SK-N-SH treated with all-trans-retinoic acid at 6 μM for 48 hours (cell line): ENCODE measurements at regions not wholly inside any gene's neighbourhood (a gene's known extent, or its start where the extent isn't known, plus 50 kb on each side); places are given as distances from the start of the nearest gene placed in this dataset.

Experiments
- ATAC-seq: fragments of 200-7000 bp; cut with Tn5 transposase; 3 replicates; pipeline ENCODE4 v1.9.1; 2020; ENCODE audit warnings: mild to moderate bottlenecking, moderate library complexity
- ARNTL ChIP-seq: fragments of 450-650 bp; formaldehyde crosslinking; IDR thresholded peaks from 2 replicates; pipeline ENCODE4 v1.5.0; 2020; ENCODE audit warnings: low read depth, mild to moderate bottlenecking, moderate library complexity, borderline replicate concordance
- BACH2 ChIP-seq: fragments of 250-450 bp; sonication (Bioruptor Pico); IDR thresholded peaks from 2 replicates; pipeline ENCODE4 v1.9.0; 2021; ENCODE audit warnings: mild to moderate bottlenecking, borderline replicate concordance
- CREB5 ChIP-seq: fragments of 250-450 bp; sonication (Bioruptor Pico); IDR thresholded peaks from 2 replicates; pipeline ENCODE4 v1.5.1; 2020; ENCODE audit warnings: low read depth, mild to moderate bottlenecking, moderate library complexity
- CSDC2 ChIP-seq: fragments of 250-450 bp; sonication (Bioruptor Pico); IDR thresholded peaks from 2 replicates; pipeline ENCODE4 v1.5.0; 2020; ENCODE audit warnings: mild to moderate bottlenecking, moderate library complexity
- ESRRG ChIP-seq: fragments of 250-450 bp; sonication (Bioruptor Pico); IDR thresholded peaks from 2 replicates; pipeline ENCODE4 v1.6.1; 2021; ENCODE audit warnings: mild to moderate bottlenecking
- GLIS3 ChIP-seq: fragments of 250-450 bp; sonication (Bioruptor Pico); IDR thresholded peaks from 2 replicates; pipeline ENCODE4 v1.5.0; 2020; ENCODE audit warnings: mild to moderate bottlenecking, moderate library complexity
- ISL1 ChIP-seq: fragments of 250-450 bp; sonication (Bioruptor Pico); IDR thresholded peaks from 2 replicates; pipeline ENCODE4 v2.1.2; 2022; ENCODE audit warnings: mild to moderate bottlenecking, moderate library complexity
- OSR1 ChIP-seq: fragments of 250-450 bp; sonication (Bioruptor Pico); IDR thresholded peaks from 2 replicates; pipeline ENCODE4 v1.8.0; 2022; ENCODE audit warnings: moderate library complexity, mild to moderate bottlenecking, inconsistent platforms
- POU6F1 ChIP-seq: fragments of 250-450 bp; sonication (Bioruptor Pico); IDR thresholded peaks from 2 replicates; pipeline ENCODE4 v1.8.0; 2021; ENCODE audit warnings: low read depth, mild to moderate bottlenecking, moderate library complexity, borderline replicate concordance
- PPARA ChIP-seq: fragments of 250-450 bp; sonication (Bioruptor Pico); IDR thresholded peaks from 2 replicates; pipeline ENCODE4 v1.5.0; 2020; ENCODE audit warnings: mild to moderate bottlenecking, borderline replicate concordance
- RARB ChIP-seq: fragments of 250-450 bp; sonication (Bioruptor Pico); IDR thresholded peaks from 2 replicates; pipeline ENCODE4 v1.8.0; 2021; ENCODE audit warnings: mild to moderate bottlenecking, moderate library complexity
- SNAI2 ChIP-seq: fragments of 250-450 bp; sonication (Bioruptor Pico); IDR thresholded peaks from 2 replicates; pipeline ENCODE4 v1.5.0; 2020; ENCODE audit warnings: mild to moderate bottlenecking, moderate library complexity
- TCF4 ChIP-seq: fragments of 250-450 bp; sonication (Bioruptor Pico); IDR thresholded peaks from 2 replicates; pipeline ENCODE4 v1.8.0; 2021; ENCODE audit warnings: mild to moderate bottlenecking, moderate library complexity, borderline replicate concordance
- TOX ChIP-seq: fragments of 250-450 bp; sonication (Bioruptor Pico); IDR thresholded peaks from 2 replicates; pipeline ENCODE4 v1.8.0; 2021; ENCODE audit warnings: mild to moderate bottlenecking, moderate library complexity, borderline replicate concordance
- TSHZ2 ChIP-seq: fragments of 250-450 bp; sonication (Bioruptor Pico); IDR thresholded peaks from 2 replicates; pipeline ENCODE4 v1.5.0; 2020; ENCODE audit warnings: mild to moderate bottlenecking, moderate library complexity
- ZC3H10 ChIP-seq: fragments of 250-450 bp; sonication (Bioruptor Pico); IDR thresholded peaks from 2 replicates; pipeline ENCODE4 v1.5.1; 2021; ENCODE audit warnings: mild to moderate bottlenecking, moderate library complexity
- ZFP3 ChIP-seq: fragments of 250-450 bp; sonication (Bioruptor Pico); IDR thresholded peaks from 2 replicates; pipeline ENCODE4 v1.5.0; 2020; ENCODE audit warnings: mild to moderate bottlenecking, moderate library complexity
- ZFP30 ChIP-seq: fragments of 450-650 bp; formaldehyde crosslinking; IDR thresholded peaks from 2 replicates; pipeline ENCODE4 v1.5.0; 2022; ENCODE audit warnings: mild to moderate bottlenecking, moderate library complexity
- ZNF565 ChIP-seq: fragments of 450-650 bp; formaldehyde crosslinking; conservative IDR thresholded peaks from 2 replicates; pipeline ENCODE4 v1.5.0; 2020; ENCODE audit warnings: low read depth, mild to moderate bottlenecking, moderate library complexity
- ZNF8 ChIP-seq: fragments of 450-650 bp; formaldehyde crosslinking; IDR thresholded peaks from 2 replicates; pipeline ENCODE4 v1.5.0; 2020; ENCODE audit warnings: mild to moderate bottlenecking, moderate library complexity

GRCh38 chr17:71709271-71709890 is 411.4 kb upstream of the SOX9 start:
- ATAC-seq = no peak
- TF ChIP-seq OSR1 (CRISPR knock-in tag) = no peak
- no peak for TF ChIP-seq CREB5 (CRISPR knock-in tag)
- no peak for TF ChIP-seq PPARA
- TF ChIP-seq CSDC2 (CRISPR knock-in tag) = no peak
- TF ChIP-seq ZC3H10 (CRISPR knock-in tag) = no peak
- TF ChIP-seq ARNTL = no peak
- no peak for TF ChIP-seq ESRRG
- TF ChIP-seq ISL1 (CRISPR knock-in tag) = no peak
- no peak for TF ChIP-seq TSHZ2 (CRISPR knock-in tag)

GRCh38 chr17:71709946-71710345 is 410.9 kb upstream of the SOX9 start:
- ATAC-seq = no peak

GRCh38 chr17:71710816-71711215 is 410.0 kb upstream of the SOX9 start:
- no peak for TF ChIP-seq CSDC2 (CRISPR knock-in tag)
- no peak for ATAC-seq

More at GRCh38 chr17:71709946-71710345, 410.9 kb upstream of the SOX9 start:
- TF ChIP-seq TSHZ2 (CRISPR knock-in tag) (peak; percentile 52; the same call in 1 of the 2 replicates), TCF4 (CRISPR knock-in tag) (peak; percentile 86), ISL1 (CRISPR knock-in tag) (no peak)

- ATAC-seq = no peak
- no peak for TF ChIP-seq TSHZ2 (CRISPR knock-in tag)
- TF ChIP-seq RARB (CRISPR knock-in tag) = no peak
- no peak for TF ChIP-seq POU6F1
- no peak for TF ChIP-seq ARNTL
- no peak for TF ChIP-seq TOX (CRISPR knock-in tag)
- no peak for TF ChIP-seq ZNF565
- no peak for TF ChIP-seq SNAI2
- no peak for TF ChIP-seq ZC3H10 (CRISPR knock-in tag)
- no peak for TF ChIP-seq PPARA
- no peak for TF ChIP-seq GLIS3 (CRISPR knock-in tag)
- TF ChIP-seq ZFP3 (CRISPR knock-in tag) = no peak
- no peak for TF ChIP-seq TCF4 (CRISPR knock-in tag)
- no peak for TF ChIP-seq CSDC2 (CRISPR knock-in tag)
- no peak for TF ChIP-seq ZFP30 (CRISPR knock-in tag)
- TF ChIP-seq ZNF8 (CRISPR knock-in tag) = no peak
- TF ChIP-seq ESRRG = no peak
- TF ChIP-seq ISL1 (CRISPR knock-in tag) = no peak
- TF ChIP-seq BACH2 (CRISPR knock-in tag) = no peak
- TF ChIP-seq OSR1 (CRISPR knock-in tag) = no peak
These were observed 407.0 kb upstream of the SOX9 start for GRCh38 chr17:71713846-71714245.
